Body of pancreas (tissue), 4 donors: ENCODE measurements at regions not wholly inside any gene's neighbourhood (a gene's known extent, or its start where the extent isn't known, plus 50 kb on each side); places are given as distances from the start of the nearest gene placed in this dataset.

Source experiments
- CTCF ChIP-seq, 7 experiments: fragments of 450-650 bp in 4 of 7; fragments of 200-600 bp in 3 of 7; sonication (generic) in 3 of 7; IDR thresholded peaks; one replicate each; pipeline ENCODE4 v1.5.1; 2016 to 2019; ENCODE audit warnings: antibody characterized with exemption in 7 of 7
- POLR2A ChIP-seq, 3 donors: fragments of 450-650 bp; IDR thresholded peaks; one replicate each; pipeline ENCODE4 v1.6.1; 2016; ENCODE audit warnings: antibody characterized with exemption in 3 of 3, mild to moderate bottlenecking in 2 of 3

GRCh38 chr2:103165836-103166235 is 404.0 kb downstream of the TMEM182 start:
- TF ChIP-seq POLR2A (IDR thresholded peaks at IDR 0.05) (no peak), CTCF (IDR thresholded peaks at IDR 0.05) (no peak)
